Mesothelial cell of epicardium (in vitro differentiated cells): ENCODE measurements at regions not wholly inside any gene's neighbourhood (a gene's known extent, or its start where the extent isn't known, plus 50 kb on each side); places are given as distances from the start of the nearest gene placed in this dataset.

Experiments
- DNase-seq, 2 experiments: peaks; one replicate each; pipeline ENCODE4 v3.0.0; 2021; ENCODE audit warnings: low spot score in 2 of 2; ENCODE audit not compliant: unreplicated experiment in 2 of 2
- H3K27ac Mint-ChIP-seq: 2 replicates; pipeline ENCODE4 v1.8.0; 2021; ENCODE audit warnings: mixed read lengths
- H3K27me3 Mint-ChIP-seq: 2 replicates; pipeline ENCODE4 v1.8.0; 2021; ENCODE audit warnings: low read depth, mixed read lengths
- H3K36me3 Mint-ChIP-seq: 2 replicates; pipeline ENCODE4 v1.8.0; 2021; ENCODE audit warnings: mixed read lengths
- H3K4me1 Mint-ChIP-seq: 2 replicates; pipeline ENCODE4 v1.8.0; 2021; ENCODE audit warnings: mixed read lengths
- H3K4me3 Mint-ChIP-seq: 2 replicates; pipeline ENCODE4 v1.8.0; 2021; ENCODE audit warnings: mild to moderate bottlenecking, moderate library complexity, mixed read lengths
- H3K9me3 Mint-ChIP-seq: 2 replicates; pipeline ENCODE4 v1.8.0; 2021; ENCODE audit warnings: mixed read lengths
- CTCF ChIP-seq: fragments of 200-600 bp; sonication (generic); IDR thresholded peaks from one replicate; pipeline ENCODE4 v1.5.0; 2021; ENCODE audit warnings: antibody characterized with exemption; ENCODE audit not compliant: unreplicated experiment

GRCh38 chr5:153136910-153137614 is 353.4 kb upstream of the GRIA1 start:
- H3K9me3 Mint-ChIP-seq, result no peaks in the 10 kb centered on the region
- no peaks in the 10 kb centered on the region for H3K36me3 Mint-ChIP-seq
- peaks cover 2% of the 10 kb centered on the region for H3K27me3 Mint-ChIP-seq
- no peak overlapping the region for H3K27ac Mint-ChIP-seq
- H3K4me1 Mint-ChIP-seq, result no peaks in the 10 kb centered on the region
- DNase-seq, result no peak
- no peak for TF ChIP-seq CTCF
- no peak overlapping the region for H3K4me3 Mint-ChIP-seq

GRCh38 chr5:153147891-153148623 is 342.4 kb upstream of the GRIA1 start:
- Mint-ChIP-seq H3K36me3 (no peaks in the 10 kb centered on the region), H3K4me1 (no peaks in the 10 kb centered on the region), H3K27me3 (peaks cover 21% of the 10 kb centered on the region), H3K27ac (no peak overlapping the region), H3K4me3 (no peak overlapping the region), H3K9me3 (peaks cover 14% of the 10 kb centered on the region)
- no peak for DNase-seq
- TF ChIP-seq CTCF, result peak; percentile 18

GRCh38 chr5:153148624-153148976 is 341.9 kb upstream of the GRIA1 start:
- Mint-ChIP-seq H3K27ac (no peak overlapping the region), H3K4me1 (no peaks in the 10 kb centered on the region), H3K27me3 (peaks cover 21% of the 10 kb centered on the region), H3K9me3 (peaks cover 15% of the 10 kb centered on the region), H3K4me3 (no peak overlapping the region), H3K36me3 (no peaks in the 10 kb centered on the region)
- no peak for DNase-seq
- no peak for TF ChIP-seq CTCF

- Mint-ChIP-seq H3K4me3 (no peak overlapping the region), H3K36me3 (no peaks in the 10 kb centered on the region), H3K27ac (no peak overlapping the region), H3K9me3 (peaks cover 4% of the 10 kb centered on the region), H3K27me3 (peaks cover 17% of the 10 kb centered on the region), H3K4me1 (no peaks in the 10 kb centered on the region)
- DNase-seq, result no peak
- TF ChIP-seq CTCF, result no peak
These were observed 338.9 kb upstream of the GRIA1 start for GRCh38 chr5:153151558-153151957.

- no peak overlapping the region for H3K4me3 Mint-ChIP-seq
- no peak for TF ChIP-seq CTCF
- no peaks in the 10 kb centered on the region for H3K36me3 Mint-ChIP-seq
- H3K27ac Mint-ChIP-seq, result no peak overlapping the region
- peaks cover 4% of the 10 kb centered on the region for H3K9me3 Mint-ChIP-seq
- no peaks in the 10 kb centered on the region for H3K4me1 Mint-ChIP-seq
- peaks cover 13% of the 10 kb centered on the region for H3K27me3 Mint-ChIP-seq
- DNase-seq, result no peak
These were observed 337.4 kb upstream of the GRIA1 start for GRCh38 chr5:153153086-153153485.
